ENCODE measurements at regions not wholly inside any gene's neighbourhood (a gene's known extent, or its start where the extent isn't known, plus 50 kb on each side); places are given as distances from the start of the nearest gene placed in this dataset.

GRCh38 chr1:190881064-190881463 is 403.4 kb upstream of the BRINP3 start:
- TF ChIP-seq, protein P1, sequence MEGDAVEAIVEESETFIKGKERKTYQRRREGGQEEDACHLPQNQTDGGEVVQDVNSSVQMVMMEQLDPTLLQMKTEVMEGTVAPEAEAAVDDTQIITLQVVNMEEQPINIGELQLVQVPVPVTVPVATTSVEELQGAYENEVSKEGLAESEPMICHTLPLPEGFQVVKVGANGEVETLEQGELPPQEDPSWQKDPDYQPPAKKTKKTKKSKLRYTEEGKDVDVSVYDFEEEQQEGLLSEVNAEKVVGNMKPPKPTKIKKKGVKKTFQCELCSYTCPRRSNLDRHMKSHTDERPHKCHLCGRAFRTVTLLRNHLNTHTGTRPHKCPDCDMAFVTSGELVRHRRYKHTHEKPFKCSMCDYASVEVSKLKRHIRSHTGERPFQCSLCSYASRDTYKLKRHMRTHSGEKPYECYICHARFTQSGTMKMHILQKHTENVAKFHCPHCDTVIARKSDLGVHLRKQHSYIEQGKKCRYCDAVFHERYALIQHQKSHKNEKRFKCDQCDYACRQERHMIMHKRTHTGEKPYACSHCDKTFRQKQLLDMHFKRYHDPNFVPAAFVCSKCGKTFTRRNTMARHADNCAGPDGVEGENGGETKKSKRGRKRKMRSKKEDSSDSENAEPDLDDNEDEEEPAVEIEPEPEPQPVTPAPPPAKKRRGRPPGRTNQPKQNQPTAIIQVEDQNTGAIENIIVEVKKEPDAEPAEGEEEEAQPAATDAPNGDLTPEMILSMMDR (IDR thresholded peaks at IDR 0.05), result no peak
- no peak for TF ChIP-seq POLR2A (IDR thresholded peaks at IDR 0.05)

All from vagina (tissue), 2 donors.